PC-9 (cell line): ENCODE measurements at regions not wholly inside any gene's neighbourhood (a gene's known extent, or its start where the extent isn't known, plus 50 kb on each side); places are given as distances from the start of the nearest gene placed in this dataset.

ENCODE experiments used
- BruUV-seq: library from RNA; stranded (reverse); fragments of 400-500 nt; replicated peaks from 2 replicates; lab custom pipeline; 2021; lab: Mats Ljungman, UMichigan
- CTCF ChIA-PET: fragments of 300-600 bp; sonication (Branson Sonifier 250); formaldehyde crosslinking; loops from one replicate; lab custom pipeline; 2022; ENCODE audit warnings: antibody characterized with exemption; lab: Charles Lee
- POLR2A ChIA-PET: fragments of 300-600 bp; sonication (Branson Sonifier 250); formaldehyde crosslinking; loops from one replicate; lab custom pipeline; 2022; ENCODE audit warnings: antibody characterized with exemption; ENCODE audit not compliant: unreplicated experiment; lab: Charles Lee
- DNase-seq, 2 experiments: peaks; one replicate each; pipeline versions ENCODE4 v3.0.0 to v3.0.0-alpha.2; 2015 to 2022; ENCODE audit warnings: mixed read lengths in 1 of 2
- H2AFZ ChIP-seq: fragments of 200-600 bp; sonication (generic); 2 replicates; pipeline ENCODE4 v1.8.1; 2017; ENCODE audit warnings: antibody characterized with exemption
- H3F3A ChIP-seq: fragments of 200-600 bp; sonication (generic); 2 replicates; pipeline ENCODE4 v1.8.1; 2017; ENCODE audit warnings: antibody characterized with exemption, mild to moderate bottlenecking, low read depth; ENCODE audit not compliant: insufficient read depth
- H3K27ac ChIP-seq: fragments of 200-600 bp; sonication (generic); 2 replicates; pipeline ENCODE4 v1.6.1; 2016; ENCODE audit warnings: mixed run types
- H3K27me3 ChIP-seq: fragments of 200-600 bp; sonication (generic); 2 replicates; pipeline ENCODE4 v1.6.1; 2016; ENCODE audit warnings: low read depth, mixed run types; ENCODE audit not compliant: insufficient read depth
- H3K36me3 ChIP-seq: fragments of 200-600 bp; sonication (generic); 2 replicates; pipeline ENCODE4 v1.6.1; 2016; ENCODE audit warnings: low read depth, mixed run types
- H3K4me1 ChIP-seq: fragments of 200-600 bp; sonication (generic); replicated peaks from 2 replicates; pipeline ENCODE4 v1.6.1; 2016; ENCODE audit warnings: mixed run types; ENCODE audit not compliant: insufficient read depth
- H3K4me2 ChIP-seq: fragments of 200-600 bp; sonication (generic); 2 replicates; pipeline ENCODE4 v1.6.1; 2017; ENCODE audit warnings: mixed run types
- H3K4me3 ChIP-seq: fragments of 200-600 bp; sonication (generic); 2 replicates; pipeline ENCODE4 v1.6.1; 2016; ENCODE audit warnings: mixed run types
- H3K79me2 ChIP-seq: fragments of 200-600 bp; sonication (generic); 2 replicates; pipeline ENCODE4 v1.6.1; 2017; ENCODE audit warnings: low read depth, mixed run types
- H3K9me2 ChIP-seq: fragments of 200-600 bp; sonication (generic); 2 replicates; pipeline ENCODE4 v1.8.1; 2017; ENCODE audit warnings: mild to moderate bottlenecking; ENCODE audit not compliant: insufficient read depth
- H3K9me3 ChIP-seq: fragments of 200-600 bp; sonication (generic); 2 replicates; pipeline ENCODE4 v1.8.1; 2016; ENCODE audit warnings: low read depth; ENCODE audit not compliant: insufficient read depth
- H4K20me1 ChIP-seq: fragments of 200-600 bp; sonication (generic); 2 replicates; pipeline ENCODE4 v1.8.1; 2017; ENCODE audit not compliant: insufficient read depth
- EZH2 ChIP-seq: fragments of 200-600 bp; sonication (generic); IDR thresholded peaks from 2 replicates; pipeline ENCODE4 v1.8.0; 2017; ENCODE audit warnings: antibody characterized with exemption, low read depth
- intact Hi-C: fragments of 100-400 bp; cut with micrococcal nuclease; formaldehyde crosslinking; loops from one replicate; pipeline ENCODE4 v1.10.0; 2022; ENCODE audit not compliant: unreplicated experiment
- TF ChIP-seq, protein P1 (sequence below): fragments of 200-600 bp; sonication (generic); conservative IDR thresholded peaks from 2 replicates; pipeline ENCODE4 v1.6.1; 2017; ENCODE audit warnings: mixed run types, antibody characterized with exemption, mild to moderate bottlenecking, moderate library complexity

- TF ChIP-seq EZH2 = no peak
- TF ChIP-seq, protein P1, sequence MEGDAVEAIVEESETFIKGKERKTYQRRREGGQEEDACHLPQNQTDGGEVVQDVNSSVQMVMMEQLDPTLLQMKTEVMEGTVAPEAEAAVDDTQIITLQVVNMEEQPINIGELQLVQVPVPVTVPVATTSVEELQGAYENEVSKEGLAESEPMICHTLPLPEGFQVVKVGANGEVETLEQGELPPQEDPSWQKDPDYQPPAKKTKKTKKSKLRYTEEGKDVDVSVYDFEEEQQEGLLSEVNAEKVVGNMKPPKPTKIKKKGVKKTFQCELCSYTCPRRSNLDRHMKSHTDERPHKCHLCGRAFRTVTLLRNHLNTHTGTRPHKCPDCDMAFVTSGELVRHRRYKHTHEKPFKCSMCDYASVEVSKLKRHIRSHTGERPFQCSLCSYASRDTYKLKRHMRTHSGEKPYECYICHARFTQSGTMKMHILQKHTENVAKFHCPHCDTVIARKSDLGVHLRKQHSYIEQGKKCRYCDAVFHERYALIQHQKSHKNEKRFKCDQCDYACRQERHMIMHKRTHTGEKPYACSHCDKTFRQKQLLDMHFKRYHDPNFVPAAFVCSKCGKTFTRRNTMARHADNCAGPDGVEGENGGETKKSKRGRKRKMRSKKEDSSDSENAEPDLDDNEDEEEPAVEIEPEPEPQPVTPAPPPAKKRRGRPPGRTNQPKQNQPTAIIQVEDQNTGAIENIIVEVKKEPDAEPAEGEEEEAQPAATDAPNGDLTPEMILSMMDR = no peak
- BruUV-seq = no TSS peak
- intact Hi-C loops = no loop called here
- POLR2A ChIA-PET = no interaction called here
- DNase-seq = no peak
- Histone ChIP-seq H3K79me2 (no peaks in the 10 kb centered on the region), H2AFZ (no peak overlapping the region), H3K4me1 (no peaks in the 10 kb centered on the region), H3K9me3 (no peaks in the 10 kb centered on the region), H3K36me3 (no peaks in the 10 kb centered on the region), H3K27ac (no peak overlapping the region), H4K20me1 (no peaks in the 10 kb centered on the region), H3K4me2 (no peak overlapping the region), H3F3A (no peaks in the 10 kb centered on the region; the same call in 1 of the 2 replicates), H3K4me3 (no peak overlapping the region), H3K9me2 (no peaks in the 10 kb centered on the region), H3K27me3 (no peaks in the 10 kb centered on the region)
- CTCF ChIA-PET = no interaction called here
Observed at GRCh38 chr1:69045572-69045971, 522.1 kb upstream of the LRRC7 start.

- Histone ChIP-seq H3K9me3 (no peaks in the 10 kb centered on the region), H3F3A (no peaks in the 10 kb centered on the region), H3K4me3 (no peak overlapping the region), H3K4me2 (no peak overlapping the region), H3K36me3 (no peaks in the 10 kb centered on the region), H3K4me1 (no peaks in the 10 kb centered on the region), H4K20me1 (no peaks in the 10 kb centered on the region), H2AFZ (no peak overlapping the region), H3K79me2 (no peaks in the 10 kb centered on the region), H3K9me2 (no peaks in the 10 kb centered on the region), H3K27me3 (no peaks in the 10 kb centered on the region), H3K27ac (no peak overlapping the region)
- ChIA-PET POLR2A (interaction anchor here (0.6 kb wide), 1 partner anchor 1495 kb away, joined by 3 read pairs; no protein-coding TSS in a partner anchor), CTCF (no interaction called here)
- no peak for TF ChIP-seq EZH2
- TF ChIP-seq, protein P1 = no peak
- BruUV-seq = no TSS peak
- DNase-seq = no peak
- intact Hi-C loops = no loop called here
Observed at GRCh38 chr1:69055194-69055593, 512.5 kb upstream of the LRRC7 start.

DNA sequence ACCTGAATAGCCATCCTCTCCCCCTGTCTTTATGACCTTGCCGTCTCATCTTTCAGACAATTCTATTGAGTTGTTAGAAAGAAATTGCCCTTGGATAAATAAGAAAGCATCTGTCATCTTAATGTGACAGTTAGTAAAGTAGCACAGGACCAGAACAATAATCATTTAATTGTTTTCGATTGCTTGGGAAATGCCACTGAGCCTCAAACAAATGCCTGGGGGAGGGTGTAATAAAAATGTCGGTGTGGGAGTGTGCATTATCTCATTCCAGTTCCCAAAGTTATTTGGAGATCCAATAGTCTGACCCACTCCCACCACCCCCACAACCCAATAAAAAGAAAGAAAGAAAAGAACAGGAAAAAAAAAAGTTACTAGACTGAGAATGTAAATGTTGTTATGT, 509.3 kb upstream of the LRRC7 start:
- CTCF ChIA-PET = no interaction called here
- no peaks in the 10 kb centered on the region for H3K9me2 ChIP-seq
- no peaks in the 10 kb centered on the region for H3K9me3 ChIP-seq
- H3K36me3 ChIP-seq = no peaks in the 10 kb centered on the region
- H3K4me1 ChIP-seq = no peaks in the 10 kb centered on the region
- no peaks in the 10 kb centered on the region for H3F3A ChIP-seq
- DNase-seq = no peak
- no peaks in the 10 kb centered on the region for H4K20me1 ChIP-seq
- no peak overlapping the region for H3K4me3 ChIP-seq
- no peak overlapping the region for H3K4me2 ChIP-seq
- no TSS peak for BruUV-seq
- no peaks in the 10 kb centered on the region for H3K27me3 ChIP-seq
- TF ChIP-seq, protein P1 = no peak
- TF ChIP-seq EZH2 = no peak
- intact Hi-C loops = no loop called here
- POLR2A ChIA-PET = no interaction called here
- H3K27ac ChIP-seq = no peak overlapping the region
- no peaks in the 10 kb centered on the region for H3K79me2 ChIP-seq
- no peak overlapping the region for H2AFZ ChIP-seq
